OCI-LY1 (cell line): ENCODE measurements at regions not wholly inside any gene's neighbourhood (a gene's known extent, or its start where the extent isn't known, plus 50 kb on each side); places are given as distances from the start of the nearest gene placed in this dataset.

Experiments
- H2AFZ ChIP-seq: fragments of 200-600 bp; sonication (generic), shearing (Covaris generic); 2 replicates; pipeline ENCODE4 v1.6.0; 2014; ENCODE audit warnings: antibody characterized with exemption, mild to moderate bottlenecking, low read length
- H3F3A ChIP-seq: fragments of 200-600 bp; sonication (generic), shearing (Covaris generic); 2 replicates; pipeline ENCODE4 v1.6.0; 2014; ENCODE audit warnings: mild to moderate bottlenecking, antibody characterized with exemption, low read length, moderate library complexity; ENCODE audit not compliant: insufficient read depth
- H3K27ac ChIP-seq: fragments of 200-600 bp; sonication (generic); 2 replicates; pipeline ENCODE4 v1.5.1; 2014; ENCODE audit warnings: low read length, mixed run types, mild to moderate bottlenecking, low read depth; ENCODE audit not compliant: poor library complexity, severe bottlenecking
- H3K27me3 ChIP-seq: fragments of 200-600 bp; sonication (generic); 2 replicates; pipeline ENCODE4 v1.6.0; 2014; ENCODE audit warnings: antibody characterized with exemption, mild to moderate bottlenecking, low read length, moderate library complexity; ENCODE audit not compliant: insufficient read depth
- H3K36me3 ChIP-seq: fragments of 200-600 bp; sonication (generic); 2 replicates; pipeline ENCODE4 v1.6.1; 2014; ENCODE audit warnings: mild to moderate bottlenecking, antibody characterized with exemption, low read length, moderate library complexity, mixed read lengths; ENCODE audit not compliant: insufficient read depth
- H3K4me1 ChIP-seq: fragments of 200-600 bp; sonication (generic); 2 replicates; pipeline ENCODE4 v1.5.1; 2014; ENCODE audit warnings: mild to moderate bottlenecking, low read length, moderate library complexity; ENCODE audit not compliant: insufficient read depth, severe bottlenecking
- H3K4me2 ChIP-seq: fragments of 200-600 bp; sonication (generic), shearing (Covaris generic); 2 replicates; pipeline ENCODE4 v1.6.1; 2014; ENCODE audit warnings: low read length
- H3K4me3 ChIP-seq: fragments of 200-600 bp; sonication (generic); 2 replicates; pipeline ENCODE4 v1.5.1; 2014; ENCODE audit warnings: low read length, low read depth, mild to moderate bottlenecking, mixed read lengths; ENCODE audit not compliant: poor library complexity, severe bottlenecking
- H3K79me2 ChIP-seq: fragments of 200-600 bp; shearing (Covaris generic); 2 replicates; pipeline ENCODE4 v1.6.1; 2016; ENCODE audit warnings: mixed run types, low read length, mixed read lengths; ENCODE audit not compliant: insufficient read depth
- H3K9ac ChIP-seq: fragments of 200-600 bp; sonication (generic), shearing (Covaris generic); 2 replicates; pipeline ENCODE4 v1.6.1; 2014; ENCODE audit warnings: mild to moderate bottlenecking, low read length, mixed read lengths
- H3K9me2 ChIP-seq: fragments of 200-600 bp; sonication (generic), shearing (Covaris generic); 2 replicates; pipeline ENCODE4 v1.6.1; 2014; ENCODE audit warnings: low read depth, mild to moderate bottlenecking, low read length, mixed read lengths
- H3K9me3 ChIP-seq: fragments of 200-600 bp; shearing (Covaris generic); 2 replicates; pipeline ENCODE4 v1.6.1; 2014; ENCODE audit warnings: low read length, mixed read lengths
- H4K20me1 ChIP-seq: fragments of 200-600 bp; sonication (generic), shearing (Covaris generic); 2 replicates; pipeline ENCODE4 v1.6.0; 2016; ENCODE audit warnings: mild to moderate bottlenecking, low read length; ENCODE audit not compliant: insufficient read depth
- CTCF ChIP-seq: fragments of 200-600 bp; sonication (generic), shearing (Covaris generic); IDR thresholded peaks from 2 replicates; pipeline ENCODE4 v1.5.1; 2017; ENCODE audit warnings: mild to moderate bottlenecking, antibody characterized with exemption, low read length, moderate library complexity, mixed read lengths
- EZH2 ChIP-seq: fragments of 200-600 bp; sonication (generic), shearing (Covaris generic); IDR thresholded peaks from 2 replicates; pipeline ENCODE4 v1.8.0; 2017; ENCODE audit warnings: borderline replicate concordance, mixed run types, mild to moderate bottlenecking, antibody characterized with exemption, low read length, moderate library complexity, mixed read lengths

GRCh38 chr3:59677747-59678702, 628.2 kb upstream of the CFAP20DC start:
- no peaks in the 10 kb centered on the region for H3F3A ChIP-seq
- H4K20me1 ChIP-seq: no peaks in the 10 kb centered on the region
- TF ChIP-seq EZH2 (no peak), CTCF (no peak)
- H3K4me3 ChIP-seq: no peak overlapping the region
- no peaks in the 10 kb centered on the region for H3K27me3 ChIP-seq
- no peak overlapping the region for H3K4me2 ChIP-seq
- H3K9ac ChIP-seq: no peak overlapping the region
- H3K9me3 ChIP-seq: no peaks in the 10 kb centered on the region
- H3K27ac ChIP-seq: no peak overlapping the region
- no peaks in the 10 kb centered on the region for H3K4me1 ChIP-seq
- H2AFZ ChIP-seq: no peak overlapping the region
- no peaks in the 10 kb centered on the region for H3K9me2 ChIP-seq
- H3K36me3 ChIP-seq: no peaks in the 10 kb centered on the region
- H3K79me2 ChIP-seq: no peaks in the 10 kb centered on the region

- no peaks in the 10 kb centered on the region for H3K36me3 ChIP-seq
- TF ChIP-seq EZH2 (no peak), CTCF (no peak)
- H3K9ac ChIP-seq: no peak overlapping the region
- H2AFZ ChIP-seq: no peak overlapping the region
- H3K4me2 ChIP-seq: no peak overlapping the region
- no peaks in the 10 kb centered on the region for H3K79me2 ChIP-seq
- H4K20me1 ChIP-seq: no peaks in the 10 kb centered on the region
- no peak overlapping the region for H3K27ac ChIP-seq
- no peaks in the 10 kb centered on the region for H3F3A ChIP-seq
- no peaks in the 10 kb centered on the region for H3K9me3 ChIP-seq
- no peaks in the 10 kb centered on the region for H3K9me2 ChIP-seq
- no peaks in the 10 kb centered on the region for H3K27me3 ChIP-seq
- no peak overlapping the region for H3K4me3 ChIP-seq
- no peaks in the 10 kb centered on the region for H3K4me1 ChIP-seq
These were observed 625.7 kb upstream of the CFAP20DC start for GRCh38 chr3:59675495-59675894.

- Histone ChIP-seq H3K4me2 (no peak overlapping the region), H3F3A (no peaks in the 10 kb centered on the region), H3K9me3 (no peaks in the 10 kb centered on the region), H3K79me2 (no peaks in the 10 kb centered on the region), H3K9me2 (no peaks in the 10 kb centered on the region), H2AFZ (no peak overlapping the region), H3K4me3 (no peak overlapping the region), H3K9ac (no peak overlapping the region), H3K27ac (no peak overlapping the region), H3K27me3 (no peaks in the 10 kb centered on the region), H4K20me1 (no peaks in the 10 kb centered on the region), H3K4me1 (no peaks in the 10 kb centered on the region), H3K36me3 (no peaks in the 10 kb centered on the region)
- no peak for TF ChIP-seq CTCF
- no peak for TF ChIP-seq EZH2
These were observed 613.4 kb upstream of the CFAP20DC start for GRCh38 chr3:59663076-59663850.
